GM21529 (cell line): ENCODE measurements at regions not wholly inside any gene's neighbourhood (a gene's known extent, or its start where the extent isn't known, plus 50 kb on each side); places are given as distances from the start of the nearest gene placed in this dataset.
"Not testable (repeated sequence)": the region's sequence is repeated elsewhere in the genome, so short reads cannot be mapped to it uniquely, and the experiment has no call there.

ENCODE experiments used
- ATAC-seq: cut with Tn5 transposase; IDR thresholded peaks from one replicate; pipeline ENCODE4 v1.9.1; 2021; ENCODE audit not compliant: unreplicated experiment

DNA sequence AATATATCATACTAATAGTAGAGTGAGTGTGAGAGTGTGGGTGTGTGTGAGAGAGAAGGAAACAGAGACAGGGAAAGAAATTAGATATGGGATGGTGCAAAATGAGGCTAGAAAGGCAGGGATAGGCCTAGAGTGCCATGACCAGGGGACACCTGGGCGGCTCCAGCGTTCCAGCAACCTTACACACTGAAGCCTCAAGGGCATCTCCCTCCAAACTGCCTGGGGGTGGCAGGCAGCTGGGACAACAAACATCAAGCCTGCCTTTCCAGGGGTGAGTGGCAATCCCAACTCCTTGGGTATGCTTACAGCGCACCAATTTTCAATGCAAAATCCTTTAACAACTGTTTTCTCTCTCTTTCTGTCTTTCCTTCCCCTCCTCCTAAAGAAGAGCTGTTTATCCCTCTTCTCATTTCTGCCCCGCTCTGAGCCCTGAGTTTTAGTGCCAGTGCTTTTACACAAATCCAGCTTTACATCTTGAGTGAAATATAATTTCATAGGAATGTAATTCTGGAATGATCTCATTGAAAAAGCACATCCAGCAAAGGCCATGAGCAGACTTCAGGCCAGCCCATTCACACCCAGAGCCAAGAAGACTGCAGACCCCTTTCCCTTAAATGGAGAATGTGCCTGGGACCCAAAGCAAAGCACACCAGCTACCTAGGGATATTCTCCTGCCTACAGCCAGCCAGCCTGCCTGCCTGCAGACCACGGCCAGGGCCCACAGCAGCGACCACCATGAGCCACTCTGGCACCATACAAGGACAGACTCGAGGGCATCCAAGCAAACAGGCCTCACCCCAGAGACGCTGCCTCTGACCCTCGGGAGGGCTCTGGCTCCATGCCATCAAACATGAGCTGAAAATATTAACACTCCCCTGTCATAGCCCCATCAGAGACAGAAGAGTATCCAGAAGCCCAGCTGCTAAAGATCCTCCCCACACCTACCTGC lies 90.3 kb downstream of the RPL27A start:
- ATAC-seq = no peak

DNA sequence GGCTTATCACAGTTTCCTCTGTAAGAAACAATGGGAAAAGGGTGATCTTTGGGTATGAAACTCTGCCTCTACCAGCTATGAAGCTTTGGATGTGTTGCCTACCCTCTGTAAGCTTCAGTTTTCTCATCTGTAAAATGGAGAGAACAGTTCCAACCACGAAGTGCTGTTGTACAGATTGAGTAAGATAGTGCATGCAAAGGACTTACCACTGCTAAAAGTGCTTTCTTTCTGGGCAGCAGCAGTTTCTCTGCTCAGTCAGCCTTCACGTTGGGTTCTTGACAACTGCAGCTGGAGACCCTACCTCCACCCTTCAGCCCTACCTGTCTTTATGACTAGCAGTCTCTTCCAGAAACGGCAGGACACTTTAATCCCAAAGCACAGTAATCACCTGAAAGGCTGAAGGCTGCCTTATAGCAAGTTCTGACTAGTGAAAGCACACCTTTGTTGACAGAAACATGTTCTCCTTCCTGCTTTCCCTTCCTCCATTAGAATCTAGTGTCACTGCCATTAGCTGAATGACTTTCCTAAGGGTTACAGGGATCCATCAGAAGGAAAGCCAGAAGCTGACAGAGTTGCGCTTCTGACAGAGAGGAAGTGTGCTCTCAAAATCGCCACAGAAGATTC lies 91.4 kb downstream of the RPL27A start:
- no peak for ATAC-seq

DNA sequence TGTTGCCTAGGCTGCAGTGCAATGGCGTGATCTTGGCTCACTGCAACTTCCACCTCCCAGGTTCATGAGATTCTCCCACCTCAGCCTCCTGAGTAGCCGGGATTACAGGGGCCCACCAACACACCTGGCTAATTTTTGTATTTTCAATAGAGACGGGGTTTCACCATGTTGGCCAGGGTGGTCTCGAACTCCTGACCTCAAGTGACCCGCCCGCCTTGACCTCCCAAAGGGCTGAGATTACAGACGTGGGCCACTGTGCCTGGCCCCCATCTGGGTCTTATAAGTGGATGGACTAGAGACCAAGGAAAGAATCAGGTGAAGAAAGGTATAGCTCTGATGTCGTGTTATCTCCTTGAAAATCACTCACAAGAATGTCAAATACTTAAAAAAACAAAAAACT lies 92.3 kb downstream of the RPL27A start:
- ATAC-seq = not testable (repeated sequence)

DNA sequence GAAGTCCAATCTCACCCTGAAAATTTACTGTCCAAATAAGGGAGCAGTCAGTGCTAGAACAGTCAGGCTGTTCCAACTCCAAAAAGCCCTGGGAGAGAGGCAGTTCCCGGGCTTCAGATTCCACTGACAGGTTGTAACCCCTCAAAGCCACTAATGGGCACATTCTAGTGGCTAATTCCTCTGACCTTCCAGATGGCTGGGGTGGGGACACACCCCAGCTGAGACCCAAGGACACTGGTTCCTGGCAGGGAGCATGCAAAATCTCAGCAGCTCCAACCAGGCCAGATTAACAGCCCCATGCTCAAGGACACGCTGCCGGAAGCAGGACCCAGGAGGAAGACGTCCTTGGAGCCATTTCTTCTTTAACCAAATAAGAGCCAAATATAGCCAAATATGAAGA lies 92.7 kb downstream of the RPL27A start:
- no peak for ATAC-seq

DNA sequence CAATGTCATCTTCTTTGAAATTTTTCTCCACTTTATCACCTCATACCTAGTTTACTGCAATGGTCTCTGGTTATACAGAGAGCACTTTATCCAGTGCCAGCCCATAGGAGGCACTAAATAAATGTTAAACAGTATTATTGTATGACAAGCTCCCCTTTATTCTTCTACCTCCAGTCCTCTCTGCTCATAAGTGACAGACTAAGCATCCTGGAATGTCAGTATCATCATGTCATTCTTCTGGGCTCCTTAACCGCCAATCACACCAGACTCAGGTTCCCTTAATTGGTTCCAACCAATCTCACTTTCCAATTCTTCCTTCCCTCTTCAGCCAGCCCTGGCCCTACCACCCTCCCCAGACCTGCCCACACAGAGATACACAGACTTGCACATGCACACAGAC lies 93.1 kb downstream of the RPL27A start:
- ATAC-seq = no peak

DNA sequence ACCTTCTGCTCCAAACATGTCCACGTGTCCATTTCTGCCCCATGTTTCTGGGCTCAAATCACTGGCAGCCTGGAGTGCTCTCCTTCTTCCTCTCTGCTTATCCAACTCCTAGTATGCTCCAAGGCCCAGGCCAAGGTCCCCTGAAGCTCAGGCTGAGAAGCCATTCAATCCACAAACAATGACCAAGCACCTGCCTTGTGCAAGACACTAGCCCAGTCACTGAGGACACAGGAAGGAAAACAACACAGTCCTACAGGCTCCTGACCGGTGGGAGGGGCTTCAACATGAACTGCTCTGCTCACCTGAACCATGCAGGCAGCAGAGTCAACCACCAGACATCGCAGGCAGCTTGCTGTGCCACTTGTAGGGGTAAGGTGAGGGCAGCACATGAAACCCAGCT lies 93.6 kb downstream of the RPL27A start:
- ATAC-seq = no peak

DNA sequence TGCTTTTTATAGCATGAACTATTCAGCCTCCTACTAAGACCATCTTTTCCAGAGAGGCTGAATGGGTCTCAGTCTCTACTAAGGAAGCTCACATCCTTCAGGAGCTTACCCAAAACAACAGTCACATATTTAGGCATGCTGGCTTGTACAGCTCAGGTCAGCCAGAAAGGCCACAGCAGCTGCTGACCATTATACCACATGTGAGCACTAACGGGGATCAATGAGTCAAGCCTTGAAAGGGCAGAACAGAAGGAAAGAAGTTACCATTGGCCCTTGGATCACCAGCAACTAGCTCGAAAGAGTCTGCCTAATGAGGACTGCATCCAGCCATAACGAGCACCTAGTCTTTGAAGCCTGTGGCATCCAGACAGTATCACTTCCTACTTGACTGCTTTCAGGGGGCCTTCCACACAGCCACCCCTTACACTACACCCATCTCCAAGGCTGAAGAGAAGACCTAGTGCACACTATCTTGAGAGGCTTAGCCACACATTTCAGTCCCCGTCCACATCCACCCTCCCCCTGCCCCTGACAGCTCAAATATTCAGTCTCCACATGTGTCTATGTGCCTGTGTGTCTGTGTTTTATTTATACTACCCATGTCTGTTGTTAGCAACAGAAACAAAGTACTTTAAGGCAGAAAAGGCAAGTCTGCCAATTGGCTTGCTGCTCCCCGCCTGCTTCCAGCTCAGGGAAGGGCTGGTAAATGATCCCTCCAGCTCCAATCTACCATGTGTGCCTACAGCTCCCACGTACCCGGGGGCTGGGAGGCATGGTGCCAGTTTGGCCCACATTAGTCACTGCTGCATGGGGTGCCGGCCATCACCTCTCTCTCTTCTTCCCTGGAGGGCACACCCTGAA lies 95.5 kb downstream of the RPL27A start:
- ATAC-seq = no peak

DNA sequence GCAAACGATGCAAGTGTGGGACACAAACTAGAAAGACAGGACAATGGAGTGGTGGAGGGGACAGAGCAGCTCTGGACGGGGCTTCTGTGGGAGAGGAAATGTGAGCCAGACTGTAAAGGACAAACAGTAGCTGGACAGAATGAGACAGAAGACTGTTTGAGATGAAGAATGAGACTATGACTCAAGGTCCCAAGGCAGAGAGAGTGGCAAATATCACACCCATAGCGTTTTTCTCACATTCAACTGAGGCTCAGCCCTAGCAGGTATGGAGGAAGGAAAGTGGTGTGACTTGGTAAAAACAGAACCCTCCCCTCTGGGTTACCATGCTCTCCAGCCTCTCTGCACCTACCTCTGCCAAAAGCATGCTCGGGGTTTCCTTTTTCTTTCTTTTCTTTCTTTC lies 96.5 kb downstream of the RPL27A start:
- no peak for ATAC-seq

DNA sequence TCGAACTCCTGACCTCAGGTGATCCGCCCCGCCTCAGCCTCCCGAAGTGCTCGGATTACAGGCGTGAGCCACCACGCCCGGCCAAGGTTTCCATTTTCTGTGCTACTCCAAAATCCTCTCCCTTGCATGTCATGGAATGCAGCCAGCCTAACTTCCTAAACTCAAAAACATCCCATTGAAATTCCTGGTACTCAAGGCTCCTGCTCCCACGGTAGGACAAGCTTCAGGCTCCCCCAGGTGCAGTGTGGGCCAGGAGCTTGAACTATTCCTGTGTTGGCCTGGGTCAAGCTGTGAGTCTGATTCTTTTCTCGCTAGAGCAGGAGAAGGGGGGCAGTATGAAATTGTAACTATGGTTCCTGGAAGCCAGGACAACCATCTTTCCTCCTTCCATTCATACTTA lies 97.1 kb downstream of the RPL27A start:
- ATAC-seq = no peak

DNA sequence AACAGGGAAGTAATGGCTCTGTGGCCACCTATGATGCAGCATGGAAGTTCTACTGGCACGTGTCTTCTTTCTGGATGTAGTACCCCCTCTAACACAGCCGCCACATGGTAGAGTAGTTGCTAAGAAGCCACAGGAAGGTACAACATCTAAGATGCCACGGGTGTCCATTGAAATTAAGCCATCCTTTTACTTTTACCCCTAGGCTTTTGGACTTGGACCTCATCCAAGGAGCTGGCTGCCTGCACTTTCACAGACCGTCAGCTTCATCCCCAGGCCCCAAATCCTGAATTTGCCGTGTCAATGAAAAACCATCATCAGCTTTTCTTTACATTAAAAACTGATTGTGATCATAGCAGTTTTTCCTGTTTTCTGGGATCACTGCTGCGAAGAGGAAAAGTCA lies 102.4 kb downstream of the RPL27A start:
- ATAC-seq = no peak

DNA sequence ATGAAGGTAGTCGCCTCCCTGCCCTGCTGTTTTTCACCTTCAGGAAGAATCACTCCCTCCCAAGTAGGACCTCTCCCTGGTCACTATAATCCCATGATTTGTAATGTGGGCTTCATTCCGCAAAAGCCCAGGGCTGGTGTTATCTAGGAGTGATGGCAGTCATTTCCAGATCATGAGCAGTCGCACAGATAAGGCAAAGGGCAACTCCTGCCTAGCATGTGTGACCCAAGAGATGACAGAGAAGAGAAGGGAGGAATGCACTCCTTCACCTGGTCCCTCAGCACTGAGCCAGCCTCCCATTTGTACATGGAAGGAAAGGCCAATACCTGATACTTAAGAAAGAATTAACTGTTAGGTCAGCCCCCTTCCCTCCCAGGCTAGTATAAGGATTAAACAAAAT lies 102.9 kb downstream of the RPL27A start:
- no peak for ATAC-seq

DNA sequence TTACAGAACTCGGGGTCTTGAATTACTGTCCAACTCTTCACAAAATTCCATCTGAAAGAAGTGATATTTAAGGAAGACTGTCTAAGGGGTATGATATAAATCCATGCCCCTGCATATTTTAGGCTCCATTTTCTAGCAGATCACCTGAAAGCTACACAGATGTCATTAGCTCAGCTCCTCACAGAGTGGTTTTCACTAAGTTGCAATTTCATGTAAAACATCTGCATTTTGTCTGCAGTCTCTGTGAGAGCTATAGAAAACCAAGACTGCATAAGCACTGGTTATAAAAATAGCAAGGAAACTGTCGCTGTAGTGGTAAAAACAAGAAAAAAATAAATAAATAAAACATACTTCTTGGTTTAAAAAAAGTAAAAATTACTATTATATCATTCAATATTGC lies 103.4 kb downstream of the RPL27A start:
- ATAC-seq = no peak

DNA sequence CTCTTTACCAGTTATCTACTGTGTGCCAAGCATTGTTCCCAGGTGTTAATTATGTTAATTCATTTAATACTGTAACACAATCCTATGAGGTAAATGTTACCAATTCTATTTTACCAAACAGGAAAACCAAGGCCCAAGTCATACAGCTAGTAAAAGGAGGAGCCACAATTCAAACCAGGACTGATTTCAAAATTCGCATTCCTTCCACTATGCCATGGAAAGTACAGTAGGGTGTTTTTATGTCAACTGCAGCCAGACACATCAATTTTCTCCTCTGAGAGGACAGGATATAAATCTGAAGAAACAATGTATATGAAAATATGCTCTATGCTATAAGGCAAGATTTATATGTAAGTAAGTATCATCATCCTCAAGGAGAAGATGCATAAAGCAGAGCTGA lies 104.3 kb downstream of the RPL27A start:
- ATAC-seq = no peak

DNA sequence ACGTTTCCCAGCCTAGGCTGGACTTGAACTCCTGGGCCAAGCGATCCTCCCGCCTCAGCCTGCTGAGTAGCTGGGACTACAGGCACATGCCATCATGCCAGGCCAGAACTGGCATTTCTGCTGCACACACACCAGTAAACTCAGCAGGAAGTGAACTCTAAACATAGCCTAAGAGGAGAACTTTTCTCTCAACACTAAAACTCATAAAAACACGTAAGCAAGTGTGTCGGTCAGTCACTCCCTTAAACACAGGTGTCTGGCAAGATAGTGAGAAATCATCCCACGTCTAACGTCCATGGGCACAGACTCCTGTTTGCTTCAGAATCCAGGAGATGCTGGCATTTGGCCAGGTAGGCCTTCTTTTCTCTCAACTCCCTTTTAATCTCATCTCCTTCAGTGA lies 104.8 kb downstream of the RPL27A start:
- no peak for ATAC-seq

DNA sequence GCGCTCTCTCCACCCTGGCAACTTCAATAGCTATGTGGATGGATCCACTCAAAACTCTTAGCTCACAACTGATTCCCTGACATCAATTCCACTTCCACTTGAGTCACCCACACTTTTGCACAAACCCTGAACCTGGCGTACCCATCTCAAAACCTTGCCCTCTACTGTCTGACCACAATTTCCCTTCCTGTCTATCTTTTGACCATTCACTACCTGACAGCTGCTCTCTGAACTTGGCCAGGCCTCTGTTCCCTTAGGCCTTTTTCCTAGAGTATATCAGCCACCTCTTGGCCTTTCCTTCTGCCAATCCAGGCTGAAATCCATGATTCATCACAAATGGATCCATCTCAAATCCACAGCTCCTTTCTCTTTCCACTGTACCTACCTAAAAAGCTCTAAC lies 106.0 kb downstream of the RPL27A start:
- no peak for ATAC-seq

DNA sequence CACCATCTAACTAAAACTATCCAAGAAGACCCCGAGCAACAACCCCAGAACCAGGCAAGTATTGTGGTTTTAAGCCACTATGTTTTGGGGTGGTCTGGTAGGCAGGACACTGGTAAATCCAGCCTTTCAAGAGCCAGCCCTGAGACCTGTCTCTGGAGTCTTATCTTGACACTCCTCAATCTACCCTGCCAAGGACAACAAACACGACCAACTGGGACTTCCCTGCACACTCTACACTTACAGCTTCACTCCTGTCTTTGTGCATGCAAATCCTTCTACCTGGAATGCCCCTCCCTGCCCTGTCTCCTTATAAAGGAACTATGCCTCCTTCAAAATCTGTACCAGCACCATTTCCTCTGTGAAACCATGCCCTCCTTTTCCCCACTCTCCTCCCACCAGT lies 107.3 kb downstream of the RPL27A start:
- no peak for ATAC-seq

DNA sequence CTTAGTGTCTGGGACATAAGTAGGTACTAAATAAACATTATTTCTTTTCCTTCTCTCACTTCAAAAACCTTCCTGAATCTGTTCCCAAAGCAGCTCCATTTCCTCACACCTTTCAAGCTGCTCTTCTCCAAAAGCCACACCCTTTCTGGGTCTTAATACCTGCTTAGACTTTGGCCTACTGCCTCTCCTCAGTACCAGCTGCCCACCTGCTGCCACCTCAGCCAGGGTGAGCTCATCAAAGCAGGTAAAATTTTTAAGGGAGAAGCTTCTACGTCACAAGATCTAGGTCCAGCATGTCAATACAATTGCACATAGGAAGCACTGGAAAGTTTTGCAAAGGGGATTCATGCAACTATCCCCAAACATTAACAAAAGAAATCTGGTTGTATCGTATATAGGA lies 108.4 kb downstream of the RPL27A start:
- no peak for ATAC-seq

DNA sequence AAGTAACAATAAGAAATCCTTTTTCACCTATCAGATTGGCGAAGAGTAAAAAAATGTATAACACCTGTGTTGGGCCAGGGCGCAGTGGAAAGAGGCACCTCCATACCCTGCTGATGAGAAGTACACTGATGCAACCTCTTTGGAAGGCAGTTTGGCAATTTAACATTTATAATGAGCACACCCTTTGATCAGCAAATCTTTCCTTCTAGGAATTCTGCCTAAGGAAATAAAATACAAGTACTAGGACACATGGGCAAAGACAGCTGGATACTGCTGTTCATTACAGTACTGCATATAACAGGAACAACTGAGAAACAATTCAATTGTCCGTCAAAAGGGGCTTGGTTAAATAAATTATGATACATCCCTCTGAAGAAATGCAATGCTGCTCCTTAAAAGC lies 110.1 kb downstream of the RPL27A start:
- ATAC-seq = no peak

DNA sequence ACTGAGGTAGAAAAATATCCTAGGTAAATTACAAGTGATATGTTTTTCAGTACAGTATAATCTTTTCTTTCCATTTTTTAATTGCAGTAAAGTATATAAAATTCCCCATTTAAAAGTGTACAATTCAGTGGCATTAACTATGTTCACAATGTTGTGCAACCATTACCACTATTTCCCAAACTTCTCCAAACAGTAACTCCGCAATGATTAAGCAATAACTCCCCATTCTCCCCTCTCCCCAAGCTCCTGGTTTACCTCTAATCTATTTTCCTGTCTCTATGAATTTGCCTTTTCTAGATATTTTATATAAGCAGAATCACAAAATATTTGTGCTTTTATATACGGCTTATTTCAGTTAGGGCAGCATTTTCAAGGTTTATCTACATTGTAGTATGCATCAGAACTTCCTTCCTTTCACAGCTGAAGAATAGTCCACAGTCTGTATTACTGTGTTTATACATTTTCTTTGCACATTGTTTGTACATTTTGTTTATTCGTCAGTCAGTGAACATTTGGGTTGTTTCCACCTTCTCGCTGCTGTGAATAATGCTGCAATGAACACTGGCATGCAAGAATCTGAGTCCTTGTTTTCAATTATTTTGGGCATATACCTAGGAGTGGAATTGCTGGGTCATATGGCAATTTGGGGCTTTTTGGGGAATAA lies 110.7 kb downstream of the RPL27A start:
- no peak for ATAC-seq

DNA sequence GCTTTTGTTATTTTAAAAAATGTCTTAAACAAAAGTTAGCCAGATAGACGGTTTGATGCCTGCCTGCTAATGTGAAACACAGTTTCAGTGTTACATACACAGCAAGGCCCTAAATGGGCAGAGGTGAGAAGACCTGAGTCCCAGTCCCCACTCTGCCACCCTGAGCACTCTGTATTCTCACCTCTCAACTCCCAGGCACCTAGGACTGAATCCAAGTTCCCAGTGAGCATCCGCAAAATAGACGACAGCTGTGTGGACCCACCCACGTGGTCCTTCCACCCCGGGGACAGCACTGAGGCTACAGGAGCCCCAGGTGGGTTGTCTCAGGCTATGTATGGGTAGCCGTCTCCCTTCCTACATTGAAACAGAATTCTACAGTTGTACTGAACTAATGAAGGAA lies 111.5 kb downstream of the RPL27A start:
- no peak for ATAC-seq

DNA sequence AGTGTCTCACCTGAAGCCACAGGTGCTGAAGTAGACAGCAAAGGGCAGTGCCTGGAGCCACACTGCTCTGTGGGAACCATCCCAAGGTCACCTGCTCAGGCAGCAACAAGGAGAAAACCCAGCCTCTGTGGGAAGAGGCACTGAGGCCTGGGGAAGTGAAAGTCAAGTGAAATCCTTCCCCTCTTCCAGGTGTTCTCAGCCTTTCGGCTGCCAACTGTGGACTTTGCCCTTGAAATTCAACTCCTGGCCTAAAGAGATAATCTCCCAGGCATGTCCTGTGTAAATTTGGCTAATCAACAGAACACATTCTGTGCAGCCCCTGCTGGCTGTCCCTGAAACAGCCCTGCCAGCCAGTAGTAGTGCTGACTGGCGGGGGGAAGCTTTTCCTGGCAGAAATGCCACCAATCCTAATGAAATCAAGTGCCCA lies 112.1 kb downstream of the RPL27A start:
- ATAC-seq = no peak
